GM21723 (cell line): ENCODE measurements at regions not wholly inside any gene's neighbourhood (a gene's known extent, or its start where the extent isn't known, plus 50 kb on each side); places are given as distances from the start of the nearest gene placed in this dataset.
A peak's percentile ranks its signal among the peaks of the same experiment; 100 is the strongest.

ENCODE experiments used
- ATAC-seq: cut with Tn5 transposase; IDR thresholded peaks from one replicate; pipeline ENCODE4 v1.9.1; 2021; ENCODE audit warnings: mild to moderate bottlenecking, moderate library complexity; ENCODE audit not compliant: unreplicated experiment

DNA sequence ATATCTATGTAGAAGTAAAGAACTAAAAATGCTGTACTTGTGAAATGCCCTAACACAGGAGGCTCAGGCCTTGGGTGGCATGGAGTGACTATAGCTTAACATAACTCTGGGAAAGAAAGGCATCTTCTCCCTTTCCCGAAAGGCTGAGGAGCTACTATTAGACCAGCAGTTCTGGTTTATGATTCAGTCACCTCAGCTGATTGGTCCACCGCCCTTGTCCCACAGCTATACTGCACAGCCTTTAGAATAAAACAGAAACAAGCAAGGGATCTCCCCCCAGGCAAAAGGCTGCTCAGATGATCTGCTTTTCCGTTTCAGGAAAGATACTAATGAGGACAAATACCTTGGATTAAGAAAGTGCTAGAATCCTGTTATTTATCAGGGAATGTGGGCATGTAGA is 171.3 kb downstream of the SNCA start:
- no peak for ATAC-seq

DNA sequence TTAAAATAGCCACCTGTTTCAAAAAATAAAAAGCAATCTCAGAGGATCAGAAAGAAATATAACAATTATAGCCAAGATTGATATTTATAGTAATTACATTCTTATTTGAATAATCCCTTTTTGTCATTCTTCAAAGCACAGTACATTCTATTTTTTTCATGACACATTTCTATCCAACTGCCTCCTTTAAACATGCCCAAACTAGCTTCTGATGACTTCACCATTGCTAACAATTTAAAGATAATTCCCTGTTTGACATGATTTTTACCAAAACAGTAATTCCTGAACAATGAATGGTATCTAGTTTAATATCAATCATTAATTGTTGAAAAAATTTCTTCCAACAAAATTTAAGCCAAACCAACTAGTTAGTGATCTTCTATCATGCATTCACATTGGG is 172.4 kb downstream of the SNCA start:
- ATAC-seq = no peak

- no peak for ATAC-seq
Observed at GRCh38 chr4:89661173-89661899, 175.6 kb downstream of the SNCA start.

DNA sequence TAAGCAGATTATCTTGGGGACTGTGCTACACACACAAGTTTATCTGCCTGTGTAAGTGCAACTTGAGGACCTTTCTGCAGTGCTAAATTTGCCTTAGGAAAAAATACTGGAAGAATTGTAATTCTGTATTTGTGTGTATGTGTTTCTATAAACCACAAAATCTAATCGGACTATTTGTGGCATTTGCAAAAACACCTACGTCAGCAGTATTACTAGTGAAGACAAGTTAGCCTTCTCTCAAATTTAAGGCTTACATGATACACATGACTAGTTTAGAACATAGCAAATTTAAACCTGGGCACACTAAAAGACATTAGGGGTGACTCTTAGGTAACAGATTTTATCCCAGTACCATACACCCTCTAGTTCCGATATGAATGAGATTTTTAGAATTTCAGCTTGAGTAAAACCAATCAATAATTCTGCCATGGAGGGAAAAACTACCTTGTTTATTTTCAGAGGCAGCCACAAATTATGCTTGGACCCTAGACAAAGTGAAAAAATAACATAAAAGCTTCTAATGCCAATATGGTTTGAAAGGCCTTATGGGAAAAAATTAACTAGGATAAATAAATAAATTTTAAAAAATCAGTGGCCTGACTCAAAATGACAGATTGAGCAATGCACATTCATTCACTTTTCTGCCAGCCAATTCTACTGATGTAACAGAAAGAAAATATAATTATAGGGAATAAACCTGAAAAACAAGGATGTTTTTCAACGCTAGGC is 176.4 kb downstream of the SNCA start:
- no peak for ATAC-seq

DNA sequence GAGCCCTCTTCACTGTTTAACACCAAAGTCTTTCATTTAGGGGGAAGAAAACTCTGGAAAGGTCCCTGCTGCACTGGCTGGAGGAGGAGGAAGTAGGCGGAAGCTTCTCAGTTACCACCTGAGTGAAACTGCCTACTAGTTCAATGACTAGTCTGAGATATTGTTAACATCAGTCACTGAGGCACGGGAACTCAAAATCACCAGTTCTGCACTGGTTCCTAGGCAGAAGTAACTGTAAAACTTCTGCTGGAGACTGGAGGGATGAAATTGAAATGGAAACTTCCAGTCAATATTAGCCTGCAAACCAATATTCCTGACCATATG is 178.3 kb downstream of the SNCA start:
- peak; percentile 86 for ATAC-seq

DNA sequence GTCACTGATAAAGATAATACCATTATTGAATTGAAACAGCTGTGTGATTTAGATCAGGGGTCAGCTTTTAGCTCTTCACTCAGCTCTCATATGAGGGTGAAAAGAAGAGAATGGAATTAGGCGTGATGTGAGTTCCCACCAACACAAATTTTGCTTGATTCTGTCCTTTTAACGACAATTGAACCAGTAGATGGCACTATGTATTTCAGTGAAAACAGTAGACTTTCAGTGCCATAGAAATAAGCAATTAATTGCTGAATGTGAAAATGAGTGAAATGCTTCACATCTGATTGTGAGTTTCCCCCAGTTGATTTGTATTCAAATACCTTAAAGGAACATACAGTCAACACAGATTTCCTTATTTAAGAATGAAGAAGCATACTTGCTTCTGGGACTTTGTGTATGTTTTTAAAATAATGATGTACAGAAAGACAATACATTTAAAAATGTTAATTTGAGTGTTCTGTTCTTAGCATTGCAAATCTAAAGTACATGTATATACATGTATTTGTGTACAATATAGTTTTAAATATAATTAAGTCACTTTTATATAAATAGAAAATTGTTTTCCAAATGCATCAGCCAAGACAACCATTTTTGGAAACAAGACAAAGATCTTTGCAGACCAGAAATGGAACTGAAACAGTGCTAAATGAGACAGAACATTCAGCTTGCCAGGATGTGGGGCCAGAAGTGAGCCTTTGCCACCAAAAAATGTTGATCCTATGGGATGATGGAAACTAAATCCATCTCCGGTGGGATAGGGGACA is 178.8 kb downstream of the SNCA start:
- ATAC-seq = peak; percentile 79

- no peak for ATAC-seq
Observed at GRCh38 chr4:89653012-89653411, 183.9 kb downstream of the SNCA start.

DNA sequence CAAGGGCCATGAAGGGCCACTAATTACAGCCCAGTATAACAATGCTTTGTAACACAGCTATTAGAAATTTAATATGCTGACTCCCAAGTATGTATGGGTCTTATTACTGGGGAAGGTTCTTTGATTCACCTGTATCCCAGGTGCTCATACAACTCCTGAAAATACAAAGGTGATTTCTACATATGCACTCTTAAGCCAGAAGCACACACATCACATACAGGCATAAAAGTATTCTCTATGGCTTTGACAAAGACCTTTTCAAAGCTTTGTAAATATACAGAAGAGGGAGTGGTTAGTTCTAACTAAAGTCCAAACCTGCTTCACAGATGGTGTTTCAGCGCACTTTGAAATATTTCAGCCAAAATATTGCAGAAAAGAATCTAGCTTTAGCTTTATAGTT is 191.5 kb downstream of the SNCA start:
- ATAC-seq = no peak

DNA sequence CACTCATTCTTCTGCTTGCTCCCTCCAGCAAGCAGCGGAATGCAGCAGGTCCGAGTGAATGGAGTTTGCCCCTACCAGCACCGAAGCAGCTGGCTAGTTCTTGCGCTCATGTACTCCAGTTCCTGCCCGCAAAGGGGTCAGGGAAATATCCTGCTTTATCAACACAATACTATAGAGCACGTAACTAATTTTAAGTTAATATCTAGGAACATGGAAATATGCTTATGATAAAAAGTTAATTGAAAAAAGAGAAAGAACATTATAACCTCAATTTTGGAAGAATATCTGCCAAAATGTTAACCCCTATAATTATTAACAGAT is 195.6 kb downstream of the SNCA start:
- ATAC-seq = no peak

- ATAC-seq = no peak
Observed at GRCh38 chr4:89640620-89641366, 196.2 kb downstream of the SNCA start.

GRCh38 chr4:89639395-89639794 is 197.6 kb downstream of the SNCA start:
- no peak for ATAC-seq

- ATAC-seq = no peak
Observed at GRCh38 chr4:89625599-89626293, 211.2 kb downstream of the SNCA start.

DNA sequence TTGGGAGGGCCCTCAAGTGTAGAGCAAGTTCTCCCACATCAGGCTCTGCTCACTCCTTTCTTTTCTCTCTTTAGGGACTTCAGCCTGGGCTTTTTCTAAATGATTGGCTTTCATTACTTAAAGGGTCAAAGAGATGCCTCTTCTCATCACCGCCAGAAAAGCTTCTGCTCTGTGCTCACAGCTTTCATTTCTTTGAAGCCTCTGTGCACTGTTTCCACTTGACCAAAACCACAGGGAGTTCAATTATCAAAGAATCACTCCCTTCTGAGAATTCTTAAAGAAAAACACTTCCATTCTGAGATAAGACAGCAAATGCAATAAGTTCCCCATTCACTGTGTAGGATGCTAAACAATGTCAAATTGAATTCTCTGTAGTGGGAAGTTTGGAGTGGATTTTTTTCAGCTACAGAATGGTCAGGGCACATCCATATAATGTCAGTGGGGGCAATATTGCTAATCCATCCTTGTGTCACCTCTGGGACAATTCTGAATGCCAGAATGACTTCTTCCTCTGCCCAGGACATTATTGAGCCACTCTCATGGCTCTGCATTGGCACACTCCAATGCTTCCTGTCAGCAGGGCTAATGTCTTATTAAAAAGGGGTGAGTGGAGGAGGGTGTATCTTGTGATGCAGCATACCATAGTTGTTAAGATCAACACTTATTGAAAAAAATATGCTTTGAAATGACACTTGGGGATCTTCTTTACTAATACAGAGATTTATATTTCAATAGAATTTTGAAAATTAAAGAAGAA is 217.6 kb downstream of the SNCA start:
- no peak for ATAC-seq

GRCh38 chr4:89618151-89618550 is 218.8 kb downstream of the SNCA start:
- ATAC-seq = no peak

DNA sequence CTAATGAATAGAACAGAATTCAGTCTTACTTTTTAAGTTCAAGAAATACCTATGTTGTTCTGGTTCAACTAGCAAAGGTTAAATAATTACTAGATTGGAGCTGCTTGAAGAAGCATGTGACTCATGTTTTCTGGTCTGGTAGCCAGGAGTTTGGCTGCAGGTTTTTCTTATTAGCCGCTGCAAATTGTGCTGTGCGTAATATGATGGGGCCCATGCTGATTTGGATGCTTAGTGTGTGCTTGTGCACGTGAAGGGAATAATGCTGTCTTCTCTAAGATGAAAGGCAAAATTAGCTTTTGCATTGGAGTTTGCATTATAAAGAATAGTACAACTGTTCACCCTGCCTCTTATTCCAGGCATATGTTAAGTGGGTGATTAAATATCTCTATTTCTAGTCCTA is 219.6 kb downstream of the SNCA start:
- no peak for ATAC-seq

GRCh38 chr4:89616382-89616781 is 220.6 kb downstream of the SNCA start:
- no peak for ATAC-seq

- no peak for ATAC-seq
Observed at GRCh38 chr4:89615051-89615450, 221.9 kb downstream of the SNCA start.

- ATAC-seq = no peak
Observed at GRCh38 chr4:89614155-89614554, 222.8 kb downstream of the SNCA start.

- no peak for ATAC-seq
Observed at GRCh38 chr4:89610236-89610635, 226.7 kb downstream of the SNCA start.

DNA sequence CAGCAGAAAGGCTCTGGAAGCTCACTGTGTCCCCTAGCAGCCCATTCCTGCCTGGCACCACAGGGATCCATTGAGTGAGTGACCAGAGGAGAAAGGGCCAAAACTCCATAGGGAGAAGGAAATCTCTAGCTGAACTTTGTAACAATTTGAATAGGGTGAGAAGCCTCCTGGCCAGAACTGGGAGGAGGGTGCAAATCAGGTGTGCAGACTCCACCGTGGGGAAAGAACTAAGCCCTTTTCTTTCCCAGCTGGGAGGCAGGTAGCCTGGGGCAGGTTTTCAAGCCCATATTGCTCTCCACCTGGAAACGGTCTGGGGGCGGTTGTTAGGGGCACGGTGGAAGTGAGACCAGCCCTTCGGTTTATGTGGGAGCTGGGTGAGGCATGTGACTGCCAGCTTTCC is 227.2 kb downstream of the SNCA start:
- ATAC-seq = no peak
